ENCODE measurements at regions not wholly inside any gene's neighbourhood (a gene's known extent, or its start where the extent isn't known, plus 50 kb on each side); places are given as distances from the start of the nearest gene placed in this dataset.

GRCh38 chr9:108684288-108685025 lies 171.3 kb downstream of the ACTL7B start:
- TF ChIP-seq EZH2phosphoT487 (IDR thresholded peaks at IDR 0.05; ENCODE audit: borderline replicate concordance, low read length), result no peak
- TF ChIP-seq, protein P1, sequence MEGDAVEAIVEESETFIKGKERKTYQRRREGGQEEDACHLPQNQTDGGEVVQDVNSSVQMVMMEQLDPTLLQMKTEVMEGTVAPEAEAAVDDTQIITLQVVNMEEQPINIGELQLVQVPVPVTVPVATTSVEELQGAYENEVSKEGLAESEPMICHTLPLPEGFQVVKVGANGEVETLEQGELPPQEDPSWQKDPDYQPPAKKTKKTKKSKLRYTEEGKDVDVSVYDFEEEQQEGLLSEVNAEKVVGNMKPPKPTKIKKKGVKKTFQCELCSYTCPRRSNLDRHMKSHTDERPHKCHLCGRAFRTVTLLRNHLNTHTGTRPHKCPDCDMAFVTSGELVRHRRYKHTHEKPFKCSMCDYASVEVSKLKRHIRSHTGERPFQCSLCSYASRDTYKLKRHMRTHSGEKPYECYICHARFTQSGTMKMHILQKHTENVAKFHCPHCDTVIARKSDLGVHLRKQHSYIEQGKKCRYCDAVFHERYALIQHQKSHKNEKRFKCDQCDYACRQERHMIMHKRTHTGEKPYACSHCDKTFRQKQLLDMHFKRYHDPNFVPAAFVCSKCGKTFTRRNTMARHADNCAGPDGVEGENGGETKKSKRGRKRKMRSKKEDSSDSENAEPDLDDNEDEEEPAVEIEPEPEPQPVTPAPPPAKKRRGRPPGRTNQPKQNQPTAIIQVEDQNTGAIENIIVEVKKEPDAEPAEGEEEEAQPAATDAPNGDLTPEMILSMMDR (IDR thresholded peaks at IDR 0.05; ENCODE audit: low read depth, low read length, poor library complexity, severe bottlenecking), result no peak
